ENCODE measurements at regions not wholly inside any gene's neighbourhood (a gene's known extent, or its start where the extent isn't known, plus 50 kb on each side); places are given as distances from the start of the nearest gene placed in this dataset.

GRCh38 chr5:143569213-143569701, 165.8 kb upstream of the NR3C1 start:
- no peak overlapping the region for H3K4ac ChIP-seq (replicated peaks; ENCODE audit: insufficient read length, low read depth, low read length)
- H4K8ac ChIP-seq (ENCODE audit: extremely low read depth, insufficient read depth, low read length): no peak overlapping the region
- H2BK20ac ChIP-seq (ENCODE audit: low read length): no peak overlapping the region
- H3K27ac ChIP-seq (ENCODE audit: low read depth, low read length): no peak overlapping the region
- H2AK5ac ChIP-seq (ENCODE audit: low read depth, low read length): no peak overlapping the region
- no peak overlapping the region for H3K23ac ChIP-seq (ENCODE audit: insufficient read length)
- H4K20me1 ChIP-seq (replicated peaks in 1 of 2; ENCODE audit: control insufficient read depth in 1 of 2, insufficient read depth in 2 of 2, low read length in 2 of 2): no peaks in the 10 kb centered on the region
- no peak overlapping the region for H2AFZ ChIP-seq (ENCODE audit: low read length)
- no peak overlapping the region for H4K5ac ChIP-seq (ENCODE audit: insufficient read length, low read depth, low read length)
- H3K4me1 ChIP-seq (replicated peaks in 1 of 4; ENCODE audit: control insufficient read depth in 3 of 4, insufficient read depth in 4 of 4, low read length in 3 of 4): no peaks in the 10 kb centered on the region
- TF ChIP-seq RAD21 (IDR thresholded peaks at IDR 0.05 in 1 of 2, conservative IDR thresholded peaks at IDR 0.05 in 1 of 2; ENCODE audit: low read depth in 2 of 2, low read length in 2 of 2): no peak
- no peak for TF ChIP-seq GTF2F1 (IDR thresholded peaks at IDR 0.05; ENCODE audit: borderline replicate concordance, low read depth, low read length)
- no peak for TF ChIP-seq RBBP5 (IDR thresholded peaks at IDR 0.05; ENCODE audit: borderline replicate concordance, low read depth, low read length)
- no peak for TF ChIP-seq TAF1 (IDR thresholded peaks at IDR 0.05; ENCODE audit: low read depth, low read length)
- TF ChIP-seq RNF2 (IDR thresholded peaks at IDR 0.05; ENCODE audit: borderline replicate concordance, low read depth, low read length, missing control alignments, poor library complexity, severe bottlenecking): no peak
- TF ChIP-seq JUND (IDR thresholded peaks at IDR 0.05; ENCODE audit: low read length): no peak
- TF ChIP-seq SP2 (IDR thresholded peaks at IDR 0.05; ENCODE audit: low read length): no peak
- DNase-seq (ENCODE audit: low read depth in 1 of 2, low spot score in 2 of 2) (no peak), FAIRE-seq (no peak)
- H2BK15ac ChIP-seq (ENCODE audit: low read length): no peak overlapping the region
- H2BK120ac ChIP-seq (replicated peaks; ENCODE audit: low read depth, low read length): no peak overlapping the region
- no peak overlapping the region; a peak in 1 of 7 replicates for H3K9ac ChIP-seq (replicated peaks in 1 of 4; ENCODE audit: extremely low read depth in 1 of 4, low read depth in 3 of 4, low read length in 3 of 4)
- no peaks in the 10 kb centered on the region for H3K79me2 ChIP-seq (ENCODE audit: control insufficient read depth in 1 of 2, insufficient read depth in 2 of 2, low read length in 2 of 2)
- H3K36me3 ChIP-seq (ENCODE audit: control insufficient read depth in 2 of 4, insufficient read depth in 4 of 4, low read length in 3 of 4): no peaks in the 10 kb centered on the region
- no peak overlapping the region for H3K14ac ChIP-seq (ENCODE audit: insufficient read length)
- H3K4me3 ChIP-seq (ENCODE audit: extremely low read depth in 1 of 4, insufficient read depth in 2 of 4, low read depth in 3 of 4, low read length in 4 of 4): no peak overlapping the region
- no peak overlapping the region for H2BK5ac ChIP-seq (ENCODE audit: low read depth, low read length)
- no peaks in the 10 kb centered on the region for H3K27me3 ChIP-seq (replicated peaks in 1 of 4; ENCODE audit: control insufficient read depth in 3 of 4, extremely low read depth in 1 of 4, insufficient read depth in 3 of 4, low read length in 3 of 4)
- no peaks in the 10 kb centered on the region for H3K9me3 ChIP-seq (ENCODE audit: insufficient read depth in 2 of 2, low read depth in 1 of 2, low read length in 1 of 2)
- H3K18ac ChIP-seq (ENCODE audit: extremely low read depth, low read length): no peak overlapping the region
- no peak overlapping the region for H2BK12ac ChIP-seq (ENCODE audit: low read depth, low read length)
- 89% methylated on average over 4 of the region's 4 CpGs; no CpG with 5 or more reads in 1 of the 2 experiments for WGBS, 2 experiments (ENCODE audit: extremely low coverage in 1 of 2, insufficient coverage in 1 of 2, insufficient read length in 1 of 2, insufficient replicate concordance in 2 of 2, low coverage in 1 of 2, low lambda C conversion rate in 2 of 2, missing lambda C conversion rate in 1 of 2)
- H3K79me1 ChIP-seq (ENCODE audit: low read depth, low read length): no peaks in the 10 kb centered on the region
- no peaks in the 10 kb centered on the region for H3K23me2 ChIP-seq (ENCODE audit: low read depth, low read length)
- ChIA-PET CTCF (ENCODE audit: partially characterized antibody) (interaction anchor here (1.8 kb wide), 1 partner anchor 140 kb away, joined by 3 read pairs; no protein-coding TSS in a partner anchor), POLR2A (ENCODE audit: partially characterized antibody) (no interaction called here)
- H3K4me2 ChIP-seq (ENCODE audit: insufficient read depth in 1 of 2, low read depth in 2 of 2, low read length in 2 of 2): no peak overlapping the region
- no peak overlapping the region for H3K56ac ChIP-seq (replicated peaks; ENCODE audit: insufficient read length, low read depth, low read length)
- H4K91ac ChIP-seq (replicated peaks; ENCODE audit: insufficient read length, low read length): no peak overlapping the region
